ENCODE measurements at regions not wholly inside any gene's neighbourhood (a gene's known extent, or its start where the extent isn't known, plus 50 kb on each side); places are given as distances from the start of the nearest gene placed in this dataset.
"Not testable (repeated sequence)": the region's sequence is repeated elsewhere in the genome, so short reads cannot be mapped to it uniquely, and the experiment has no call there.

DNA sequence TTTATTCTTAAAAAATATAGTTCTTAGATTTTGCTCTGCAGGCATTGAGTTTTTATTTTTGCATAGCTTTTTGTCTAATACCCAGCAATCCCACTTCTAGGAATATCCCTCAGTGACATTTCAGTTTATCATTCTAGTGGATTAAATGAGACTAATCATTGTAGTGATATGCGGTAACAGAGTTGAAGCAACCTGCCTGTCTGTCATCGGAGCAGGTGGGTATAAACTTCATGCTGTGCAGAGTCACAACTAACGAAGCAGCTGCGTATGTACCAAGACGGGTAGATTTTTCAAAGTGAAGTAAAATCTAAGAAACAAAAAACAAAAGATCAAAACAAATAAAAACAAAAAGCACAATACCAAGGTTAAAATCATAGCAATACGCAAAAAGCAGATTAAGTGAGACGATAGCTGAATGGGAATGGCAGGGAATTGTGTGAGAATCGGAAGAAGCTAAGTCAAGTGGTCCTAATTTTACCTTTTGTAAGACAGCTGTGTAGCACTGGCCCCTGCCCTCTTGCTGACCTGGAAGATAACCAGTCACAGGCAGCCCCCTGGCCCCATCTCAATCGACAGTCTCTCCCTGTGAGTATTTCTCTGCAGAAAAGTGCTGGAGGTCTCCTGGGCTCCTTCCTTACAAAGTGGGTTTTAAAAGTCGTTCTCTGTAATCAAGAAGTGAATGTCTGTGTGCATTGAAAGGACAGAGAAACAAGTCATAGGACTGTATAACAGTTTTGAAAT lies 169.2 kb downstream of the OR2B2 start:
- no peak overlapping the region for H2AK5ac ChIP-seq (ENCODE audit: insufficient read length, low read length)
- H3K23me2 ChIP-seq (ENCODE audit: insufficient read length, low read depth, low read length, poor library complexity, severe bottlenecking): no peaks in the 10 kb centered on the region
- no peaks in the 10 kb centered on the region for H3K79me2 ChIP-seq (ENCODE audit: insufficient read depth, low read length)
- H3K56ac ChIP-seq (ENCODE audit: insufficient read length, low read depth, low read length): no peak overlapping the region
- peak overlapping the region in 1 of 2 experiments; percentile 80; a peak in 2 of 5 replicates for H3K4me3 Mint-ChIP-seq
- no peak overlapping the region for H4K8ac ChIP-seq (replicated peaks; ENCODE audit: insufficient read length, low read depth, low read length)
- no peaks in the 10 kb centered on the region for H3K9me3 ChIP-seq (ENCODE audit: control insufficient read depth, low read depth, low read length)
- H4K91ac ChIP-seq (ENCODE audit: insufficient read length, low read depth, low read length): no peak overlapping the region
- H3K79me1 ChIP-seq (ENCODE audit: insufficient read depth, low read depth, low read length, poor library complexity, severe bottlenecking): no peaks in the 10 kb centered on the region
- H2AFZ ChIP-seq (ENCODE audit: low read length): no peak overlapping the region
- H3K4me2 ChIP-seq (ENCODE audit: insufficient read depth, insufficient read length, low read length): no peak overlapping the region
- H2BK20ac ChIP-seq (ENCODE audit: low read depth, low read length, poor library complexity, severe bottlenecking): no peak overlapping the region
- H3K27me3 Mint-ChIP-seq (ENCODE audit: low read depth): peaks cover 92% of the 10 kb centered on the region
- no peak overlapping the region for H3K23ac ChIP-seq (ENCODE audit: insufficient read length, low read depth, low read length)
- no peaks in the 10 kb centered on the region for H3K36me3 Mint-ChIP-seq (ENCODE audit: insufficient read depth in 1 of 3, low read depth in 3 of 3)
- H3K27me3 ChIP-seq (ENCODE audit: insufficient read depth, low read length): peaks cover 38% of the 10 kb centered on the region
- peaks cover 0 to 8% of the 10 kb centered on the region in 2 experiments; a peak in 2 of 4 replicates for H3K4me1 Mint-ChIP-seq
- no peak overlapping the region for H3K27ac Mint-ChIP-seq
- H4K5ac ChIP-seq (ENCODE audit: insufficient read length, low read depth, low read length): no peak overlapping the region
- H2BK5ac ChIP-seq (ENCODE audit: insufficient read length, low read length): no peak overlapping the region
- no peak overlapping the region for H2BK15ac ChIP-seq (ENCODE audit: low read depth, low read length)
- H3K27ac ChIP-seq (ENCODE audit: insufficient read length, low read depth, low read length): no peak overlapping the region
- TF ChIP-seq, protein P1, sequence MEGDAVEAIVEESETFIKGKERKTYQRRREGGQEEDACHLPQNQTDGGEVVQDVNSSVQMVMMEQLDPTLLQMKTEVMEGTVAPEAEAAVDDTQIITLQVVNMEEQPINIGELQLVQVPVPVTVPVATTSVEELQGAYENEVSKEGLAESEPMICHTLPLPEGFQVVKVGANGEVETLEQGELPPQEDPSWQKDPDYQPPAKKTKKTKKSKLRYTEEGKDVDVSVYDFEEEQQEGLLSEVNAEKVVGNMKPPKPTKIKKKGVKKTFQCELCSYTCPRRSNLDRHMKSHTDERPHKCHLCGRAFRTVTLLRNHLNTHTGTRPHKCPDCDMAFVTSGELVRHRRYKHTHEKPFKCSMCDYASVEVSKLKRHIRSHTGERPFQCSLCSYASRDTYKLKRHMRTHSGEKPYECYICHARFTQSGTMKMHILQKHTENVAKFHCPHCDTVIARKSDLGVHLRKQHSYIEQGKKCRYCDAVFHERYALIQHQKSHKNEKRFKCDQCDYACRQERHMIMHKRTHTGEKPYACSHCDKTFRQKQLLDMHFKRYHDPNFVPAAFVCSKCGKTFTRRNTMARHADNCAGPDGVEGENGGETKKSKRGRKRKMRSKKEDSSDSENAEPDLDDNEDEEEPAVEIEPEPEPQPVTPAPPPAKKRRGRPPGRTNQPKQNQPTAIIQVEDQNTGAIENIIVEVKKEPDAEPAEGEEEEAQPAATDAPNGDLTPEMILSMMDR (conservative IDR thresholded peaks at IDR 0.05): no peak
- no peaks in the 10 kb centered on the region for H4K20me1 ChIP-seq (ENCODE audit: control insufficient read depth, insufficient read depth, insufficient read length)
- no peak overlapping the region for H3K18ac ChIP-seq (ENCODE audit: insufficient read length, low read depth, low read length)
- H3K14ac ChIP-seq (ENCODE audit: insufficient read depth, low read length): no peak overlapping the region
- no CpG with 5 or more reads among the region's 10 CpGs for WGBS (ENCODE audit: extremely low coverage, insufficient read length, low lambda C conversion rate)
- H3K9ac ChIP-seq (ENCODE audit: extremely low read depth, insufficient read length, low read length): no peak overlapping the region
- no peaks in the 10 kb centered on the region; a peak in 2 of 5 replicates for H3K9me3 Mint-ChIP-seq
- no peak overlapping the region for H2BK120ac ChIP-seq (ENCODE audit: low read depth, low read length, poor library complexity, severe bottlenecking)
- no peak overlapping the region for H2BK12ac ChIP-seq (ENCODE audit: insufficient read length, low read depth, low read length)
- DNase-seq: no peak
- H3K4me1 ChIP-seq (ENCODE audit: insufficient read depth, low read length): no peaks in the 10 kb centered on the region
- H3K4ac ChIP-seq (ENCODE audit: low read depth, low read length): no peak overlapping the region
- H3T11ph ChIP-seq (ENCODE audit: low read length): no peak overlapping the region

DNA sequence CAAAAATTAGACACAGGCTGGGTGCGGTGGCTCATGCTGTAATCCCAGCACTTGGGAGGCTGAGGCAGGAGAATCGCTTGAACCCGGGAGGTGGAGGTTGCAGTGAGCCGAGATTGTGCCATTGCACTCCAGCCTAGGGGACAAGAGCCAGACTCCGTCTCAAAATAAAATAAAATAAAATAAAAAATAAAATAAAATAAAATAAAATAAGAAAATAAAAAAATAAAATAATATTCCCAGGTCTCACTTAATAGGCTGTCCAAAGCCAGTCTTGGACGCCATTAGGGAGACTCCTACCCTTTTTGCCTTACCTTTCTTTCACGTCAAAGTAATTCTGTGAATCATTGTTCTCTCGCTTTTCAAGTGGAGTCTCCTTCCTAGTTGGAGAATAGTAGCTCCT lies 172.3 kb downstream of the OR2B2 start:
- H3K9ac ChIP-seq (ENCODE audit: extremely low read depth, insufficient read length, low read length); H3K9me3 Mint-ChIP-seq; H3K9me3 ChIP-seq (ENCODE audit: control insufficient read depth, low read depth, low read length); H3K4ac ChIP-seq (ENCODE audit: low read depth, low read length); H3K4me1 Mint-ChIP-seq; H2BK12ac ChIP-seq (ENCODE audit: insufficient read length, low read depth, low read length); H3K56ac ChIP-seq (ENCODE audit: insufficient read length, low read depth, low read length); H4K20me1 ChIP-seq (ENCODE audit: control insufficient read depth, insufficient read depth, insufficient read length); H2BK120ac ChIP-seq (ENCODE audit: low read depth, low read length, poor library complexity, severe bottlenecking); H3K79me2 ChIP-seq (ENCODE audit: insufficient read depth, low read length); H4K5ac ChIP-seq (ENCODE audit: insufficient read length, low read depth, low read length); DNase-seq; H2BK15ac ChIP-seq (ENCODE audit: low read depth, low read length); H3K4me3 Mint-ChIP-seq; H3K23ac ChIP-seq (ENCODE audit: insufficient read length, low read depth, low read length); H4K8ac ChIP-seq (replicated peaks; ENCODE audit: insufficient read length, low read depth, low read length); H3K36me3 Mint-ChIP-seq (ENCODE audit: insufficient read depth in 1 of 3, low read depth in 3 of 3); H4K91ac ChIP-seq (ENCODE audit: insufficient read length, low read depth, low read length); H2BK5ac ChIP-seq (ENCODE audit: insufficient read length, low read length); H3K27ac ChIP-seq (ENCODE audit: insufficient read length, low read depth, low read length); H3K27ac Mint-ChIP-seq; H3K18ac ChIP-seq (ENCODE audit: insufficient read length, low read depth, low read length); H3K79me1 ChIP-seq (ENCODE audit: insufficient read depth, low read depth, low read length, poor library complexity, severe bottlenecking); H3K14ac ChIP-seq (ENCODE audit: insufficient read depth, low read length); H3K23me2 ChIP-seq (ENCODE audit: insufficient read length, low read depth, low read length, poor library complexity, severe bottlenecking); H3T11ph ChIP-seq (ENCODE audit: low read length); H2AK5ac ChIP-seq (ENCODE audit: insufficient read length, low read length); H2BK20ac ChIP-seq (ENCODE audit: low read depth, low read length, poor library complexity, severe bottlenecking); H3K4me1 ChIP-seq (ENCODE audit: insufficient read depth, low read length); H2AFZ ChIP-seq (ENCODE audit: low read length); H3K4me2 ChIP-seq (ENCODE audit: insufficient read depth, insufficient read length, low read length): not testable (repeated sequence)
- WGBS (ENCODE audit: extremely low coverage, insufficient read length, low lambda C conversion rate): no CpG with 5 or more reads among the region's 8 CpGs
- peaks cover 20% of the 10 kb centered on the region for H3K27me3 ChIP-seq (ENCODE audit: insufficient read depth, low read length)
- peaks cover 91% of the 10 kb centered on the region for H3K27me3 Mint-ChIP-seq (ENCODE audit: low read depth)
